SU-DHL-6 (cell line): ENCODE measurements at regions not wholly inside any gene's neighbourhood (a gene's known extent, or its start where the extent isn't known, plus 50 kb on each side); places are given as distances from the start of the nearest gene placed in this dataset.

Source experiments
- H2AFZ ChIP-seq: fragments of 200-600 bp; sonication (generic); 2 replicates; pipeline ENCODE4 v1.6.1; 2014; ENCODE audit warnings: low read depth, mild to moderate bottlenecking, moderate library complexity, mixed read lengths, antibody characterized with exemption, low read length; ENCODE audit not compliant: severe bottlenecking
- H3F3A ChIP-seq: fragments of 200-600 bp; shearing (Covaris generic); 2 replicates; pipeline ENCODE4 v1.6.0; 2016; ENCODE audit warnings: antibody characterized with exemption, mild to moderate bottlenecking; ENCODE audit not compliant: insufficient read depth
- H3K27ac ChIP-seq: fragments of 200-600 bp; sonication (generic); 2 replicates; pipeline ENCODE4 v1.5.1; 2016; ENCODE audit warnings: low read depth, mild to moderate bottlenecking, low read length, moderate library complexity, mixed read lengths
- H3K27me3 ChIP-seq: fragments of 200-600 bp; sonication (generic), shearing (Covaris generic); 2 replicates; pipeline ENCODE4 v1.6.0; 2014; ENCODE audit warnings: mild to moderate bottlenecking, low read length
- H3K36me3 ChIP-seq: fragments of 200-600 bp; sonication (generic); 2 replicates; pipeline ENCODE4 v1.6.1; 2014; ENCODE audit warnings: mild to moderate bottlenecking, low read length, mixed read lengths
- H3K4me2 ChIP-seq: fragments of 300-600, 200-600 bp; shearing (Covaris generic), sonication (generic); 2 replicates; pipeline ENCODE4 v1.6.0; 2014; ENCODE audit warnings: low read length, low read depth, mild to moderate bottlenecking; ENCODE audit not compliant: poor library complexity, severe bottlenecking
- H3K4me3 ChIP-seq: fragments of 200-600 bp; sonication (generic); 2 replicates; pipeline ENCODE4 v1.5.1; 2014; ENCODE audit warnings: antibody characterized with exemption, low read length, mild to moderate bottlenecking, mixed read lengths; ENCODE audit not compliant: insufficient read depth, poor library complexity, severe bottlenecking
- H3K79me2 ChIP-seq: fragments of 200-600 bp; sonication (generic); 2 replicates; pipeline ENCODE4 v1.6.1; 2014; ENCODE audit warnings: mild to moderate bottlenecking, low read length, moderate library complexity; ENCODE audit not compliant: insufficient read depth
- H3K9ac ChIP-seq: fragments of 200-600 bp; sonication (generic); 2 replicates; pipeline ENCODE4 v1.7.0; 2014; ENCODE audit warnings: mild to moderate bottlenecking, low read length
- H3K9me2 ChIP-seq: fragments of 200-600 bp; sonication (generic); replicated peaks from 2 replicates; pipeline ENCODE4 v1.6.1; 2014; ENCODE audit warnings: low read length; ENCODE audit not compliant: insufficient read depth
- H3K9me3 ChIP-seq: fragments of 200-600 bp; sonication (generic); 2 replicates; pipeline ENCODE4 v1.6.1; 2014; ENCODE audit warnings: low read length, mixed read lengths; ENCODE audit not compliant: insufficient read depth
- H4K20me1 ChIP-seq: fragments of 200-600 bp; sonication (generic); 2 replicates; pipeline ENCODE4 v1.6.1; 2014; ENCODE audit warnings: low read depth, mild to moderate bottlenecking, antibody characterized with exemption, low read length, moderate library complexity, mixed read lengths
- EZH2phosphoT487 ChIP-seq: fragments of 200-600 bp; sonication (generic), shearing (Covaris generic); conservative IDR thresholded peaks from 2 replicates; pipeline ENCODE4 v1.6.1; 2018; ENCODE audit warnings: mild to moderate bottlenecking, antibody characterized with exemption, low read length, moderate library complexity, mixed read lengths
- TF ChIP-seq, protein P1 (sequence below): fragments of 200-600 bp; sonication (generic); IDR thresholded peaks from one replicate; pipeline ENCODE4 v1.5.1; 2017; ENCODE audit warnings: antibody characterized with exemption, mild to moderate bottlenecking, low read length, moderate library complexity; ENCODE audit not compliant: insufficient read depth, poor library complexity, severe bottlenecking

DNA sequence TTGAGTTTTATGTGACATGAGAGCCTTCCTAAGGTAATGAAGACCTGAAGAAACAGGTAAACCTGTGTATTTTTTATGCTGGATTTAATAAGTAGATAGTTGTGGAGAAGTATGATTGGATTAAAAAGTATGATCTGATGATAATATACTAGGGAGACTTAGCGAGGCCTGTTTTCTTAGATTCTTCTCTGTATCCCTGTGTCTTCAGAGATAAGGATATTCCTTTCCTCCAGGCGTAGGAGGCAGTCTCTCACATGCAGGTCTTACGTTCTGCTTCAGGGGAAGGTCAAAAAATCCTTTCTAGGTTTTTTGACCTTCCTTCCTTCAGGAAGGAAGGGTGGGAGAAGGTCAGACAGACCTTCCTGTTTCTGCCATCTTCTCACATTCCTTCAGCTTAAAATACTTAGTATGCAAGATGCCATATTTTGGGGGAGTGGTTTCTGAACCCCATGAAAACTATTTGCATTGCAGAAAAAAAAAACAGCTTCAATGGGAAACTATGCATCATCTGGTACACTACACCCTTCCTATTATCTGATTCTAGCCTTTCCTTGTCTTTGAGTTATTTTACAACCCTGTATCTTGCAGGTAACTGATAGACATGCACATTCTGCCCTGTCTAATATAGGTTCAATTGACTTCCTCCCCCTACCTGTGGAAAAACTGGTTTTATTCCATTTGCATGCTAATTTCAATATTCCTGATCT is 57.3 kb upstream of the ZNF608 start:
- Histone ChIP-seq H3K27ac (no peak overlapping the region), H3K9me2 (no peaks in the 10 kb centered on the region; the same call in 1 of the 2 replicates), H2AFZ (no peak overlapping the region), H3K4me3 (no peak overlapping the region), H3K9ac (no peak overlapping the region), H3F3A (no peaks in the 10 kb centered on the region), H3K9me3 (no peaks in the 10 kb centered on the region), H3K36me3 (no peaks in the 10 kb centered on the region), H3K79me2 (no peaks in the 10 kb centered on the region), H3K4me2 (no peak overlapping the region), H4K20me1 (no peaks in the 10 kb centered on the region), H3K27me3 (no peaks in the 10 kb centered on the region)
- TF ChIP-seq, protein P1, sequence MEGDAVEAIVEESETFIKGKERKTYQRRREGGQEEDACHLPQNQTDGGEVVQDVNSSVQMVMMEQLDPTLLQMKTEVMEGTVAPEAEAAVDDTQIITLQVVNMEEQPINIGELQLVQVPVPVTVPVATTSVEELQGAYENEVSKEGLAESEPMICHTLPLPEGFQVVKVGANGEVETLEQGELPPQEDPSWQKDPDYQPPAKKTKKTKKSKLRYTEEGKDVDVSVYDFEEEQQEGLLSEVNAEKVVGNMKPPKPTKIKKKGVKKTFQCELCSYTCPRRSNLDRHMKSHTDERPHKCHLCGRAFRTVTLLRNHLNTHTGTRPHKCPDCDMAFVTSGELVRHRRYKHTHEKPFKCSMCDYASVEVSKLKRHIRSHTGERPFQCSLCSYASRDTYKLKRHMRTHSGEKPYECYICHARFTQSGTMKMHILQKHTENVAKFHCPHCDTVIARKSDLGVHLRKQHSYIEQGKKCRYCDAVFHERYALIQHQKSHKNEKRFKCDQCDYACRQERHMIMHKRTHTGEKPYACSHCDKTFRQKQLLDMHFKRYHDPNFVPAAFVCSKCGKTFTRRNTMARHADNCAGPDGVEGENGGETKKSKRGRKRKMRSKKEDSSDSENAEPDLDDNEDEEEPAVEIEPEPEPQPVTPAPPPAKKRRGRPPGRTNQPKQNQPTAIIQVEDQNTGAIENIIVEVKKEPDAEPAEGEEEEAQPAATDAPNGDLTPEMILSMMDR, result no peak
- no peak for TF ChIP-seq EZH2phosphoT487

DNA sequence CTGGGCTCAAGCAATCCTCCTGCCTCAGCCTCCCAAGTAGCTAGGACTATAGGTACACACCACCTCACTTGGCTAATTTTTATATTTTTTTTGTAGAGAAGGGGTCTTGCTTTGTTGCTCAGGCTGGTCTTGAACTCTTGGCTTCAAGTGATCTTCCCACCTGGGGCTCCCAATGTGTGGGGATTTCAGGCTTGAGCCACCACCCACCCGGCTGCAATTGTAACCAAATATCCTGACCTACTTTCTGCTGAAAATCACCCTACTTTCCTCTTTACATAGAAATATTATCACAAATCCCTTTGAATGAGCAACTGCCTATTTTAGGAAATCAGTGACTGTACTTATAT is 59.6 kb upstream of the ZNF608 start:
- TF ChIP-seq EZH2phosphoT487, result no peak
- TF ChIP-seq, protein P1, result no peak
- no peak overlapping the region for H2AFZ ChIP-seq

DNA sequence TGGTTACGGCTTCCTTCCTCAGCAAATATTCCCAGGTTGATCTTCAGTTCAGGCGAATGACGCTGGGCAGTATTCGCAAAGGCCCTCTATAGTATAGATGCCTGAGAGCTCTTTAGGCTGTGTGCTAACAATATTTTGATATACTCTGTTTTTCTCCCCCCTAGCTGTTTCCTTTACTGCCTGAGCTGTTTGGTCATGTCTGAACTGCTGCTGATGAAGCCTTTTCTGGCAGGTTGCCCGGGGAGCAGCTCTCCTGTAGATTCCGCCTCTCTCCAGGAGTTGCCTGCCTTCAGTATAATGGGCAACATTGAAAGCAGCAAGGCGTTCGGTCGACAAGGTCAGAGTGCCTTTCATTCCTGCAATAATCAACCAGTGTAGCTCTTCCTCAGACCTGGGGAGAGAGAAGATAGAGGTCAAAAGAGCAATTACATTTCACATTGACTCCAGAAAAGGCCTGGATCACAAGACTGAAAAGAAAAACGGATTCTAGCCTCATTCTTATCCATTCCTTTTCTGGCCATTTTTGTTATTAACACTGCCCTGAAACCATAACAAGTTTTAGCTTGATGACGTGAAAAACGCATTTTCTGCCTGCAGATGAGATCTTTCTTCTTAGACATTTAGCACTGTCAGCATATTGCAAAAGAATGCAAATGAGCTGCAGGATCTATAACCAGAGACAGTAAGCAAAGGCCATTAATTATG is 60.1 kb upstream of the ZNF608 start:
- Histone ChIP-seq H3K9me3 (no peaks in the 10 kb centered on the region), H3K4me3 (no peak overlapping the region), H3K27me3 (no peaks in the 10 kb centered on the region), H3K27ac (no peak overlapping the region), H3K4me2 (no peak overlapping the region), H3F3A (no peaks in the 10 kb centered on the region), H3K79me2 (no peaks in the 10 kb centered on the region), H2AFZ (no peak overlapping the region), H4K20me1 (no peaks in the 10 kb centered on the region), H3K36me3 (no peaks in the 10 kb centered on the region), H3K9me2 (no peaks in the 10 kb centered on the region; the same call in 1 of the 2 replicates), H3K9ac (no peak overlapping the region)
- TF ChIP-seq EZH2phosphoT487, result no peak
- TF ChIP-seq, protein P1, result no peak

More for the DNA sequence above, 59.6 kb upstream of the ZNF608 start:
- Histone ChIP-seq H3K27me3 (no peaks in the 10 kb centered on the region), H4K20me1 (no peaks in the 10 kb centered on the region), H3K36me3 (no peaks in the 10 kb centered on the region), H3K27ac (no peak overlapping the region), H3K4me2 (no peak overlapping the region), H3K4me3 (no peak overlapping the region), H3K79me2 (no peaks in the 10 kb centered on the region), H3F3A (no peaks in the 10 kb centered on the region), H3K9ac (no peak overlapping the region), H3K9me3 (no peaks in the 10 kb centered on the region), H3K9me2 (no peaks in the 10 kb centered on the region; the same call in 1 of the 2 replicates)
